ENCODE measurements at regions not wholly inside any gene's neighbourhood (a gene's known extent, or its start where the extent isn't known, plus 50 kb on each side); places are given as distances from the start of the nearest gene placed in this dataset.
"Not testable (repeated sequence)": the region's sequence is repeated elsewhere in the genome, so short reads cannot be mapped to it uniquely, and the experiment has no call there.

GRCh38 chr7:37546677-37547076 is 98.0 kb upstream of the ELMO1 start:
- no peak for DNase-seq (ENCODE audit: low read depth)

GRCh38 chr7:37549076-37549931 is 100.6 kb upstream of the ELMO1 start:
- peak; percentile 30 for DNase-seq (ENCODE audit: low read depth)

- DNase-seq (ENCODE audit: low read depth), result no peak
Measured at GRCh38 chr7:37550426-37550825, 101.8 kb upstream of the ELMO1 start.

- no peak for DNase-seq (ENCODE audit: low read depth)
Measured at GRCh38 chr7:37550872-37551271, 102.2 kb upstream of the ELMO1 start.

- no peak for DNase-seq (ENCODE audit: low read depth)
Measured at GRCh38 chr7:37552030-37552429, 103.4 kb upstream of the ELMO1 start.

- DNase-seq (ENCODE audit: low read depth), result not testable (repeated sequence)
Measured at GRCh38 chr7:37552439-37552838, 103.8 kb upstream of the ELMO1 start.

GRCh38 chr7:37555528-37555927 is 106.9 kb upstream of the ELMO1 start:
- no peak for DNase-seq (ENCODE audit: low read depth)

- no peak for DNase-seq (ENCODE audit: low read depth)
Measured at GRCh38 chr7:37557571-37558209, 109.0 kb upstream of the ELMO1 start.

- DNase-seq (ENCODE audit: low read depth), result no peak
Measured at GRCh38 chr7:37558320-37559096, 109.8 kb upstream of the ELMO1 start.

- no peak for DNase-seq (ENCODE audit: low read depth)
Measured at GRCh38 chr7:37570145-37570544, 113.4 kb upstream of the GPR141 start.

GRCh38 chr7:37571806-37572205 is 111.8 kb upstream of the GPR141 start:
- DNase-seq (ENCODE audit: low read depth), result peak; percentile 80

GRCh38 chr7:37577412-37577811 is 106.2 kb upstream of the GPR141 start:
- DNase-seq (ENCODE audit: low read depth), result no peak

- no peak for DNase-seq (ENCODE audit: low read depth)
Measured at GRCh38 chr7:37577901-37578300, 105.7 kb upstream of the GPR141 start.

- no peak for DNase-seq (ENCODE audit: low read depth)
Measured at GRCh38 chr7:37578350-37578749, 105.2 kb upstream of the GPR141 start.

- DNase-seq (ENCODE audit: low read depth), result no peak
Measured at GRCh38 chr7:37580376-37580775, 103.2 kb upstream of the GPR141 start.

GRCh38 chr7:37584651-37585463 is 98.7 kb upstream of the GPR141 start:
- not testable (repeated sequence) for DNase-seq (ENCODE audit: low read depth)

GRCh38 chr7:37590824-37591223 is 92.7 kb upstream of the GPR141 start:
- DNase-seq (ENCODE audit: low read depth), result no peak

- no peak for DNase-seq (ENCODE audit: low read depth)
Measured at GRCh38 chr7:37592366-37592765, 91.2 kb upstream of the GPR141 start.

GRCh38 chr7:37594602-37595001 is 89.0 kb upstream of the GPR141 start:
- DNase-seq (ENCODE audit: low read depth), result no peak

- DNase-seq (ENCODE audit: low read depth), result no peak
Measured at GRCh38 chr7:37598824-37599223, 84.7 kb upstream of the GPR141 start.

- no peak for DNase-seq (ENCODE audit: low read depth)
Measured at GRCh38 chr7:37601321-37601720, 82.2 kb upstream of the GPR141 start.

GRCh38 chr7:37604078-37604477 is 79.5 kb upstream of the GPR141 start:
- DNase-seq (ENCODE audit: low read depth), result no peak

All from renal cortical epithelial cell (primary cell).